Mucosa of descending colon (tissue), 3 donors: ENCODE measurements at regions not wholly inside any gene's neighbourhood (a gene's known extent, or its start where the extent isn't known, plus 50 kb on each side); places are given as distances from the start of the nearest gene placed in this dataset.

Experiments
- ATAC-seq: fragments of 200-7000 bp; cut with Tn5 transposase; one replicate; pipeline ENCODE4 v1.9.1; 2020; ENCODE audit warnings: mild to moderate bottlenecking, moderate library complexity
- DNase-seq, 3 donors: peaks; one replicate each; pipeline ENCODE4 v3.0.0-alpha.2; 2020
- H3K36me3 ChIP-seq: fragments of 200-600 bp; one replicate; pipeline ENCODE4 v1.8.0; 2021; ENCODE audit warnings: low read depth, mild to moderate bottlenecking
- H3K4me1 ChIP-seq: fragments of 200-600 bp; one replicate; pipeline ENCODE4 v1.8.0; 2021; ENCODE audit warnings: low read depth, mild to moderate bottlenecking
- H3K4me3 ChIP-seq: fragments of 200-600 bp; one replicate; pipeline ENCODE4 v1.8.0; 2021; ENCODE audit warnings: mild to moderate bottlenecking
- H3K9me3 ChIP-seq: fragments of 200-600 bp; one replicate; pipeline ENCODE4 v1.8.0; 2021; ENCODE audit warnings: mild to moderate bottlenecking
- intact Hi-C, 2 donors: fragments of 100-400 bp; cut with DNase I in 1 of 2; cut with micrococcal nuclease in 1 of 2; formaldehyde crosslinking; loops; one replicate each; pipeline versions ENCODE4 v1.11.0 to v1.11.1; 2022; cut with DNase I, micrococcal nuclease
- TF ChIP-seq, protein P1 (sequence below): fragments of 200-600 bp; IDR thresholded peaks from one replicate; pipeline ENCODE4 v1.8.0; 2022; ENCODE audit warnings: antibody characterized with exemption, mild to moderate bottlenecking
- donor health status: DM: no; HTN: no; CAD: no; lungs with moderate emphysema.
- donor health status: DM: no; HTN: no; CAD: no.
- donor health status: DM: no; HTN: yes; CAD: no.

DNA sequence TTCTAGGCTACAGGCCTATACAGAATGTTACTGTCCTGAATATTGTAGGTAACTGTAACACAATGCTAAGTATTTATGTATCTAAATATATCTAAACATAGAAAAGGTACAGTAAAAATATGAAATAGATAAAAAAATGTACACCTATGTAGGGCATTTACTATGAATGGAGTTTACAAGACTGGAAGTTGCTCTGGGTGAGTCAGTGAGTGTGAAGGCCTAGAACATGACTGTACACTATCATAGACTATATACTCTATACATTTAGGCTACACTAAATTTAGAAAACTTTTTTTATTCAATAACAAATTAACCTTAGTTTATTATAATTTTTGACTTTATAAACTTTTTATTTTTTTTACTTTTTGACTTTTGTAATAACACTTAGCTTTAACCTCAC is 136.9 kb downstream of the DUSP10 start:
- Histone ChIP-seq H3K4me3 (no peak overlapping the region), H3K36me3 (no peaks in the 10 kb centered on the region), H3K9me3 (no peaks in the 10 kb centered on the region), H3K4me1 (no peaks in the 10 kb centered on the region)
- no peak for DNase-seq
- no peak for ATAC-seq
- TF ChIP-seq, protein P1, sequence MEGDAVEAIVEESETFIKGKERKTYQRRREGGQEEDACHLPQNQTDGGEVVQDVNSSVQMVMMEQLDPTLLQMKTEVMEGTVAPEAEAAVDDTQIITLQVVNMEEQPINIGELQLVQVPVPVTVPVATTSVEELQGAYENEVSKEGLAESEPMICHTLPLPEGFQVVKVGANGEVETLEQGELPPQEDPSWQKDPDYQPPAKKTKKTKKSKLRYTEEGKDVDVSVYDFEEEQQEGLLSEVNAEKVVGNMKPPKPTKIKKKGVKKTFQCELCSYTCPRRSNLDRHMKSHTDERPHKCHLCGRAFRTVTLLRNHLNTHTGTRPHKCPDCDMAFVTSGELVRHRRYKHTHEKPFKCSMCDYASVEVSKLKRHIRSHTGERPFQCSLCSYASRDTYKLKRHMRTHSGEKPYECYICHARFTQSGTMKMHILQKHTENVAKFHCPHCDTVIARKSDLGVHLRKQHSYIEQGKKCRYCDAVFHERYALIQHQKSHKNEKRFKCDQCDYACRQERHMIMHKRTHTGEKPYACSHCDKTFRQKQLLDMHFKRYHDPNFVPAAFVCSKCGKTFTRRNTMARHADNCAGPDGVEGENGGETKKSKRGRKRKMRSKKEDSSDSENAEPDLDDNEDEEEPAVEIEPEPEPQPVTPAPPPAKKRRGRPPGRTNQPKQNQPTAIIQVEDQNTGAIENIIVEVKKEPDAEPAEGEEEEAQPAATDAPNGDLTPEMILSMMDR, result no peak
- intact Hi-C loops, result no loop called here

DNA sequence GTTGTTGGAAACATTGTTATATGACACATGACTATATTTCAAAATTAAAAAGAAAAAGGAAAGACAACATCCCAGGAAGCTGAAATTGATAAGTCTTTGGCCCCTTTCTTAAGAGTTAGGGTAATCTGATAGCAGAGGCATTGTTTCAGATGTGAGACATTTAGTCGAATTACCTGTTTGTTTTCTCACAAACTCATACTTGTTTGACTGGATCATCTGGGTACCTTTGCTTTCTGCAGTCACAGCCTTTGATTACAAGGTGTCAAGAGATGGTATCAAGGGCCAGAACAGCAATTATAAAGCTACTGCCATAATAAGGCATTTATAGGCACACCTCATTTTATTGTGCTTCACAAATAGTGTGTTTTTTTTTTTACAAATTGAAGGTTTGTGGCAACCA is 136.3 kb downstream of the DUSP10 start:
- intact Hi-C loops, result no loop called here
- TF ChIP-seq, protein P1, result no peak

DNA sequence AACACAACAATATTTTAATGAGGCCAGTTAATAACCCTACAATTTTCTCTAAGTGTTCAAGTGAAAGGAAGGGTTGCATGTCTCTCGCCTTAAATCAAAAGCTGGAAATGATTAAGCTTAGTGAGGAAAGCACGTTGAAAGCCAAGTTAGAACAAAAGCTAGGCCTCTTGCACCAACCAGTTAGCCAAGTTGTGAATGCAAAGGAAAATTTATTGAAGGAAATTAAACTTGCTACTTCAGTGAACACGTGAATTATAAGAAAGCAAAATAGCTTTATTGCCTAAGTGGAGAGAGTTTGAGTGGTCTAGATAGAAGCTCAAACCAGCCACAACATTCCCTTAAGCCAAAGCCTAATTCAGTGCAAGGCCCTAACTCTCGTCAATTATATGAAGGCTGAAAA is 135.6 kb downstream of the DUSP10 start:
- Histone ChIP-seq H3K4me3 (no peak overlapping the region), H3K36me3 (no peaks in the 10 kb centered on the region), H3K9me3 (no peaks in the 10 kb centered on the region), H3K4me1 (no peaks in the 10 kb centered on the region)
- no peak for ATAC-seq
- TF ChIP-seq, protein P1, result no peak
- no peak for DNase-seq
- intact Hi-C loops, result no loop called here

More for the DNA sequence above, 136.3 kb downstream of the DUSP10 start:
- Histone ChIP-seq H3K36me3 (no peaks in the 10 kb centered on the region), H3K4me1 (no peaks in the 10 kb centered on the region), H3K9me3 (no peaks in the 10 kb centered on the region), H3K4me3 (no peak overlapping the region)
- no peak for ATAC-seq
- DNase-seq, result no peak

DNA sequence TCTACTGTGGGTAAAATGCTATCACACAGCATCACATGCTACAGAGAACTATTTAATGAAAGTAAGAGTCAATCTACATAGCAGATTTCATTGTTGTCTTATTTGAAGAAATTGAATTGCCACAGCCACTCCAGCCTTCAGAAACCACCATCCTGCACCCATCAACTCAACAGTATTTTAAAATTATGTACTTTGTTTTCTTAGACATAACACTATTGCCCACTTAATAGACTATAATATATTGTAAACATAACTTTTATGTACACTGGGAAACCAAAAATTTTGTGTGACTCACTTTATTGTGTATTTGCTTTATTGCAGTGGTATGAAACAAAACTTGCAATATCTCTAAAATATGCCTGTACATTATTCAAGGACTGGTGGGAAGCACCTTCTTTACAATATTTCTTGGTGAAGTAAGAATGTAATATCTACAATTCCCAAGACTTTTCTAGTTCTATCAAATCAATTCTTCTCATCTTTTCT is 133.0 kb downstream of the DUSP10 start:
- ATAC-seq (no peak), DNase-seq (no peak)
- Histone ChIP-seq H3K4me3 (no peak overlapping the region), H3K9me3 (no peaks in the 10 kb centered on the region), H3K36me3 (no peaks in the 10 kb centered on the region), H3K4me1 (no peaks in the 10 kb centered on the region)
- intact Hi-C loops, result no loop called here
- TF ChIP-seq, protein P1, result no peak

DNA sequence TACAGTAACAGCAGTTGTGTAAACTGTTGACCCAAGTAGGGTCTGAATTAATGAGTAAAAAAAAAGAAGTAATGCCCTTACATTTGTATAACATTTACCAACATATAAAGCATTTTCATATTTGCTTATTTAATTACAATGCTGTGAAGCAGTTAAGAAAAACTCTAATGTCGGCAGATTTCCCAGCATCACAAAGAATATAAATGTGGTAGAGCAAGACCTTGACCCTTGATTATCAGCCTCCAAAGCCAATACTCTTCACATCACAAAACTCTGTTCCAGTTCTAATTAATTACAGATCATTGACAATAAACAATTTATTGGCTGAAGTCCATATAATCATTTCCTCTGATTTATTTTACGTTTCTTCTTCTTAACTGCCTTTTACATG is 130.2 kb downstream of the DUSP10 start:
- ATAC-seq, result no peak
- DNase-seq, result no peak
- intact Hi-C loops, result no loop called here
- Histone ChIP-seq H3K9me3 (no peaks in the 10 kb centered on the region), H3K4me3 (no peak overlapping the region), H3K4me1 (no peaks in the 10 kb centered on the region), H3K36me3 (no peaks in the 10 kb centered on the region)
- TF ChIP-seq, protein P1, result no peak
